ENCODE measurements at regions not wholly inside any gene's neighbourhood (a gene's known extent, or its start where the extent isn't known, plus 50 kb on each side); places are given as distances from the start of the nearest gene placed in this dataset.

- no peak for DNase-seq
Measured at GRCh38 chr10:36621346-36621745, 504.1 kb upstream of the ANKRD30A start.

- no peak for DNase-seq
Measured at GRCh38 chr10:36612436-36612835, 513.0 kb upstream of the ANKRD30A start.

- no peak for DNase-seq
Measured at GRCh38 chr10:36608866-36609265, 516.5 kb upstream of the ANKRD30A start.

GRCh38 chr10:36608251-36608650 lies 517.1 kb upstream of the ANKRD30A start:
- no peak for DNase-seq

- DNase-seq: no peak
Measured at GRCh38 chr10:36606234-36606839, 519.1 kb upstream of the ANKRD30A start.

GRCh38 chr10:36604316-36604715 lies 521.1 kb upstream of the ANKRD30A start:
- no peak for DNase-seq

- no peak for DNase-seq
Measured at GRCh38 chr10:36603688-36604087, 521.7 kb upstream of the ANKRD30A start.

- DNase-seq: no peak
Measured at GRCh38 chr10:36602374-36602773, 523.0 kb upstream of the ANKRD30A start.

GRCh38 chr10:36597756-36598320 lies 527.6 kb upstream of the ANKRD30A start:
- no peak for DNase-seq

GRCh38 chr10:36592964-36593363 lies 532.4 kb upstream of the ANKRD30A start:
- no peak for DNase-seq

GRCh38 chr10:36591436-36591835 lies 534.0 kb upstream of the ANKRD30A start:
- DNase-seq: no peak

GRCh38 chr10:36583690-36584089 lies 541.7 kb upstream of the ANKRD30A start:
- DNase-seq: no peak

GRCh38 chr10:36581237-36581636 lies 544.2 kb upstream of the ANKRD30A start:
- no peak for DNase-seq

GRCh38 chr10:36578306-36578705 lies 547.1 kb upstream of the ANKRD30A start:
- no peak for DNase-seq

GRCh38 chr10:36577126-36577525 lies 548.3 kb upstream of the ANKRD30A start:
- DNase-seq: no peak

- no peak for DNase-seq
Measured at GRCh38 chr10:36574207-36574606, 551.2 kb upstream of the ANKRD30A start.

GRCh38 chr10:36573246-36573645 lies 552.2 kb upstream of the ANKRD30A start:
- no peak for DNase-seq

GRCh38 chr10:36564433-36564832 lies 561.0 kb upstream of the ANKRD30A start:
- no peak for DNase-seq

- no peak for DNase-seq
Measured at GRCh38 chr10:36559412-36560400, 565.7 kb upstream of the ANKRD30A start.

GRCh38 chr10:36556468-36556867 lies 568.9 kb upstream of the ANKRD30A start:
- DNase-seq: no peak

GRCh38 chr10:36555036-36555435 lies 570.4 kb upstream of the ANKRD30A start:
- no peak for DNase-seq

- no peak for DNase-seq
Measured at GRCh38 chr10:36547965-36548364, 577.4 kb upstream of the ANKRD30A start.

- no peak for DNase-seq
Measured at GRCh38 chr10:36542493-36542892, 582.9 kb upstream of the ANKRD30A start.

- no peak for DNase-seq
Measured at GRCh38 chr10:36540611-36541010, 584.8 kb upstream of the ANKRD30A start.

Measured in activated CD4-positive, alpha-beta T cell treated with anti-CD3 and anti-CD28 coated beads, Interleukin-2, amount 50 U/mL, for 1 hour (primary cell).